ENCODE measurements at regions not wholly inside any gene's neighbourhood (a gene's known extent, or its start where the extent isn't known, plus 50 kb on each side); places are given as distances from the start of the nearest gene placed in this dataset.

GRCh38 chr6:169378620-169379381 is 125.2 kb upstream of the THBS2 start:
- WGBS (ENCODE audit: insufficient coverage, low lambda C conversion rate) = 92% methylated on average over 2 of the region's 22 CpGs

DNA sequence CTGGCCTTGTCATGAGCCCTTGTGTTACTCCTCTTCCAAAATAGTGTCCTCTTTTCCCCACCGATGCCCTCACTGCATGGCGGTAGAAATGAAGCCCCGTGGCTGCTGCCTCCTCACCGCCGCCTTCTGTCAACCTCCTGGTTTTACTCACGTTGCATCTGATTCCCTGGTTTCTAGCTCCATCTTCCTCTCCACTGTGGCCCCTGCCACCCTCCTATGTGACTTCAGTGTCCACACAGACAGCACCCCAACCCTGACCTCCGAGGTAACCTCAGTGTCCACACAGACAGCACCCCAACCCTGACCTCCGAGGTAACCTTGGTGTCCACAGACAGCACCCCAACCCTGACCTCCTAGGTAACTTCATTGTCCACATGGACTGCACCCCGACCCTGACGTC is 122.8 kb upstream of the THBS2 start:
- no peak overlapping the region for H3K4me3 ChIP-seq (ENCODE audit: low read length)
- WGBS (ENCODE audit: insufficient coverage, low lambda C conversion rate) = 100% methylated on average over 1 of the region's 10 CpGs
- no peaks in the 10 kb centered on the region for H3K27me3 ChIP-seq (ENCODE audit: control insufficient read depth, insufficient read depth, low read length)
- H3K9me3 ChIP-seq (ENCODE audit: control insufficient read depth, low read depth, low read length) = peaks cover 17% of the 10 kb centered on the region
- H3K36me3 ChIP-seq (ENCODE audit: control insufficient read depth, insufficient read depth, low read length) = no peaks in the 10 kb centered on the region
- H3K27ac ChIP-seq (ENCODE audit: low read length) = no peak overlapping the region
- H3K4me1 ChIP-seq (ENCODE audit: control insufficient read depth, insufficient read depth, low read length) = no peaks in the 10 kb centered on the region
- no peak for DNase-seq

More at GRCh38 chr6:169378620-169379381, 125.2 kb upstream of the THBS2 start:
- H3K4me1 ChIP-seq (ENCODE audit: control insufficient read depth, insufficient read depth, low read length) = no peaks in the 10 kb centered on the region
- no peak overlapping the region for H3K27ac ChIP-seq (ENCODE audit: low read length)
- H3K36me3 ChIP-seq (ENCODE audit: control insufficient read depth, insufficient read depth, low read length) = no peaks in the 10 kb centered on the region
- no peaks in the 10 kb centered on the region for H3K27me3 ChIP-seq (ENCODE audit: control insufficient read depth, insufficient read depth, low read length)
- no peak for DNase-seq
- H3K4me3 ChIP-seq (ENCODE audit: low read length) = no peak overlapping the region
- H3K9me3 ChIP-seq (ENCODE audit: control insufficient read depth, low read depth, low read length) = peaks cover 4% of the 10 kb centered on the region

GRCh38 chr6:169372589-169372988 is 118.9 kb upstream of the THBS2 start:
- no CpG with 5 or more reads among the region's 5 CpGs for WGBS (ENCODE audit: insufficient coverage, low lambda C conversion rate)
- Histone ChIP-seq H3K36me3 (ENCODE audit: control insufficient read depth, insufficient read depth, low read length) (no peaks in the 10 kb centered on the region), H3K27me3 (ENCODE audit: control insufficient read depth, insufficient read depth, low read length) (no peaks in the 10 kb centered on the region), H3K4me3 (ENCODE audit: low read length) (no peak overlapping the region), H3K4me1 (ENCODE audit: control insufficient read depth, insufficient read depth, low read length) (no peaks in the 10 kb centered on the region), H3K9me3 (ENCODE audit: control insufficient read depth, low read depth, low read length) (peaks cover 17% of the 10 kb centered on the region), H3K27ac (ENCODE audit: low read length) (no peak overlapping the region)
- DNase-seq = no peak

DNA sequence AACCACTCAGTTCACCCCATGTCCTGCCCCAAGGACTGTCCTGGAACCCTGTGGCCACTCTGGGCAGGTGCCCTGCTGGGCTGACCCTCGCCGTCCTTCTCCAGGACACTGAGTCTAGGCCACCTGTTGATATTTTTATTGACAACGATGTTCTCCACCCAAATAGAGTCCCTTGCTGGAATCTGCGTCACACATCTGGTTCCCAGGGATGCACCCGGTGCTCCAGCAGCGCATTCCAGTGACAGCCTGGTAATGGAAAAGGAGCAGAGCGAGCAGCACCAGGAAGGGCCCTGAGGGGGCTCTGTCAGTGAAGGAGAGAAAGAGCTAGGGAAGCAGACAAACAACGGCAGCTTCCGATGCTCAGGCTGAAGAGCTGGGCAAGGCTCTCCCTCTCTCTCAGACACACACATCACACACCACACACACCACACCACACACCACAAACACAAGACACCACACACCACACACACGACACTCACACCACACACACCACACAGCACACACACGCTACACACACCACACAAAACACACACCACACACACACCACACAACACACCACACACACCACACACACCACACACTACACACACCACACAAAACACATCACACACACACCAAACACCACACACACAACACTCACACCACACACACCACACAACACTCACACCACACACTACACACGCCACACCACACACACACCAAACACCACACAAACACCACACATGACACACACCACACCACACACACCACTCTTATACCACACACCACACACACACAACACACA is 117.9 kb upstream of the THBS2 start:
- no CpG with 5 or more reads among the region's 12 CpGs for WGBS (ENCODE audit: insufficient coverage, low lambda C conversion rate)
- Histone ChIP-seq H3K9me3 (ENCODE audit: control insufficient read depth, low read depth, low read length) (peaks cover 17% of the 10 kb centered on the region), H3K27me3 (ENCODE audit: control insufficient read depth, insufficient read depth, low read length) (no peaks in the 10 kb centered on the region), H3K27ac (ENCODE audit: low read length) (no peak overlapping the region), H3K36me3 (ENCODE audit: control insufficient read depth, insufficient read depth, low read length) (no peaks in the 10 kb centered on the region), H3K4me1 (ENCODE audit: control insufficient read depth, insufficient read depth, low read length) (no peaks in the 10 kb centered on the region), H3K4me3 (ENCODE audit: low read length) (no peak overlapping the region)
- peak in 1 of 2 donors; percentile 14 for DNase-seq

DNA sequence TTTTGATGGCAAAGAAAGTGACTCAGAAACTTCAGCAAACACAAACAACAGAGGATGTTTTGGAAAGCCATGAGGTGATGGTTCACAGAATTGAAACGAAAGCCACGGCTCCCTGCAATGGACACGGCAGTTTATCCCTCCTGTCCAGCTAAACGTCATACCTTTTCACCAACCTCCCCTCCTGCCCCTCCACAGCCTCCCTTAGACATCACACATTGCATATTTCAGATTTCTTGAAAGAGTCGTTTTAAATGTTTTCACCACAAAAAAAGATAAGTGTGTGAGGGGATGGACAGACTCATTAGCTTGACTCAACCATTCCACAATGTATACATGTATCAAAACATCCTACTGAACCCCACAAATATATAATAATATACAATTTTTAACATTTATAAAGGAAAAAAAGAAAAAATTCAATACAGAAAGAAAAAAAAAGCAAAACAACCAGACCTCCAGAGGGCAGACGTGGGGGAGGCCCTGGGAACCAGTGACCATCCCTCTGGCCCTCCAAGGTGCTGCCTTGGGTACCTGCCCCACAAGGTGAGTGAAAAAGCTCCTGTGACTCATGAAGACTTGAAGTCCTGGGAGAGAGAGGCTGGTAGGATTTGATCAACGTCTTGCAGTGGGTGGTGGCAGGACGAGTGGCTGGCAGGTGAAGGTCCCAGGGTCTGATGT is 117.2 kb upstream of the THBS2 start:
- 60% methylated on average over 1 of the region's 8 CpGs for WGBS (ENCODE audit: insufficient coverage, low lambda C conversion rate)
- Histone ChIP-seq H3K27me3 (ENCODE audit: control insufficient read depth, insufficient read depth, low read length) (no peaks in the 10 kb centered on the region), H3K36me3 (ENCODE audit: control insufficient read depth, insufficient read depth, low read length) (no peaks in the 10 kb centered on the region), H3K27ac (ENCODE audit: low read length) (no peak overlapping the region), H3K4me3 (ENCODE audit: low read length) (no peak overlapping the region), H3K4me1 (ENCODE audit: control insufficient read depth, insufficient read depth, low read length) (no peaks in the 10 kb centered on the region), H3K9me3 (ENCODE audit: control insufficient read depth, low read depth, low read length) (peaks cover 22% of the 10 kb centered on the region)
- DNase-seq = no peak

- Histone ChIP-seq H3K4me3 (ENCODE audit: low read length) (no peak overlapping the region), H3K4me1 (ENCODE audit: control insufficient read depth, insufficient read depth, low read length) (no peaks in the 10 kb centered on the region), H3K27me3 (ENCODE audit: control insufficient read depth, insufficient read depth, low read length) (no peaks in the 10 kb centered on the region), H3K9me3 (ENCODE audit: control insufficient read depth, low read depth, low read length) (peaks cover 18% of the 10 kb centered on the region), H3K27ac (ENCODE audit: low read length) (no peak overlapping the region), H3K36me3 (ENCODE audit: control insufficient read depth, insufficient read depth, low read length) (no peaks in the 10 kb centered on the region)
- no peak for DNase-seq
- WGBS (ENCODE audit: insufficient coverage, low lambda C conversion rate) = no CpG with 5 or more reads among the region's 10 CpGs
Observed at GRCh38 chr6:169370054-169370453, 116.4 kb upstream of the THBS2 start.

DNA sequence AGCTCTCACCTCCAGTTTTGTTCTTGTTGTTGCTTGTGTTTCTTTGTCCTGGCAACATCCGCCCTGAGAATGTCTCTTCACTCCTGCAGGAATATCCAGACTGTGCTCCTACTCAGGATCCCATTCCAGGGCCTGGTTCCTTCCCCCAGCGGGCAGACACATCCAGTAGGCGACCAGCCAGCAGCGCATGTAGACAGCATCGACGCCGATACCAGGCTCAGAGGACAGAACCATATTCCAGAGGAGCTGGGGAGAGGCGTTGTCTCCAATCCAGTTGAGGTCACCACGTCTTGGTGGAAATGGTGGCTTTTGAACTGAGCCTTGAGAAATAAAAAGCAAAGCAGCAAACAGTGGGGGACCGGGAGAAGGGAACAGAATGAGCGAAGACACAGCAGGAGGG is 114.6 kb upstream of the THBS2 start:
- Histone ChIP-seq H3K4me3 (ENCODE audit: low read length) (no peak overlapping the region), H3K27ac (ENCODE audit: low read length) (no peak overlapping the region), H3K9me3 (ENCODE audit: control insufficient read depth, low read depth, low read length) (peaks cover 18% of the 10 kb centered on the region), H3K27me3 (ENCODE audit: control insufficient read depth, insufficient read depth, low read length) (no peaks in the 10 kb centered on the region), H3K36me3 (ENCODE audit: control insufficient read depth, insufficient read depth, low read length) (no peaks in the 10 kb centered on the region), H3K4me1 (ENCODE audit: control insufficient read depth, insufficient read depth, low read length) (no peaks in the 10 kb centered on the region)
- DNase-seq = no peak
- no CpG with 5 or more reads among the region's 11 CpGs for WGBS (ENCODE audit: insufficient coverage, low lambda C conversion rate)

- H3K4me3 ChIP-seq (ENCODE audit: low read length) = no peak overlapping the region
- H3K27ac ChIP-seq (ENCODE audit: low read length) = no peak overlapping the region
- H3K9me3 ChIP-seq (ENCODE audit: control insufficient read depth, low read depth, low read length) = peaks cover 14% of the 10 kb centered on the region
- no peaks in the 10 kb centered on the region for H3K36me3 ChIP-seq (ENCODE audit: control insufficient read depth, insufficient read depth, low read length)
- WGBS (ENCODE audit: insufficient coverage, low lambda C conversion rate) = 80% methylated on average over 1 of the region's 7 CpGs
- H3K27me3 ChIP-seq (ENCODE audit: control insufficient read depth, insufficient read depth, low read length) = no peaks in the 10 kb centered on the region
- no peaks in the 10 kb centered on the region for H3K4me1 ChIP-seq (ENCODE audit: control insufficient read depth, insufficient read depth, low read length)
- no peak for DNase-seq
Observed at GRCh38 chr6:169367507-169367906, 113.9 kb upstream of the THBS2 start.

- WGBS (ENCODE audit: insufficient coverage, low lambda C conversion rate) = no CpG with 5 or more reads among the region's 13 CpGs
- no peaks in the 10 kb centered on the region for H3K36me3 ChIP-seq (ENCODE audit: control insufficient read depth, insufficient read depth, low read length)
- no peaks in the 10 kb centered on the region for H3K4me1 ChIP-seq (ENCODE audit: control insufficient read depth, insufficient read depth, low read length)
- DNase-seq = no peak
- H3K9me3 ChIP-seq (ENCODE audit: control insufficient read depth, low read depth, low read length) = peaks cover 5% of the 10 kb centered on the region
- H3K27ac ChIP-seq (ENCODE audit: low read length) = no peak overlapping the region
- no peak overlapping the region for H3K4me3 ChIP-seq (ENCODE audit: low read length)
- no peaks in the 10 kb centered on the region for H3K27me3 ChIP-seq (ENCODE audit: control insufficient read depth, insufficient read depth, low read length)
Observed at GRCh38 chr6:169366258-169366901, 112.7 kb upstream of the THBS2 start.
